ENCODE measurements at regions not wholly inside any gene's neighbourhood (a gene's known extent, or its start where the extent isn't known, plus 50 kb on each side); places are given as distances from the start of the nearest gene placed in this dataset.

GRCh38 chr21:28374881-28375280, 617.8 kb downstream of the LTN1 start:
- no peak for TF ChIP-seq CTCF (IDR thresholded peaks at IDR 0.05)
- TF ChIP-seq POLR2A (IDR thresholded peaks at IDR 0.05), result no peak
